Transverse colon (tissue), 4 donors: ENCODE measurements at regions not wholly inside any gene's neighbourhood (a gene's known extent, or its start where the extent isn't known, plus 50 kb on each side); places are given as distances from the start of the nearest gene placed in this dataset.

Experiments
- DNase-seq: peaks from one replicate; pipeline ENCODE4 v3.0.0-alpha.2; 2019
- H3K27ac ChIP-seq, 4 donors: fragments of 200-600 bp; sonication (generic); 2 replicates each; pipeline ENCODE4 v1.5.1; 2016 to 2018; ENCODE audit warnings: inconsistent platforms in 4 of 4
- H3K27me3 ChIP-seq: fragments of 200-600 bp; sonication (generic); 2 replicates; pipeline ENCODE4 v1.5.1; 2017; ENCODE audit warnings: inconsistent platforms
- H3K36me3 ChIP-seq, 4 donors: fragments of 200-600 bp; sonication (generic); 2 replicates each; pipeline ENCODE4 v1.5.1; 2017 to 2019; ENCODE audit warnings: inconsistent platforms in 4 of 4
- H3K4me1 ChIP-seq, 4 donors: fragments of 200-600 bp; sonication (generic); 2 replicates each; pipeline ENCODE4 v1.5.1; 2017 to 2020; ENCODE audit warnings: inconsistent platforms in 4 of 4
- H3K4me3 ChIP-seq, 4 donors: fragments of 200-600 bp; sonication (generic); 1 replicate in 1 of 4; 2 replicates in 3 of 4; pipeline versions ENCODE4 v1.5.1 to v1.6.1; 2017 to 2019; ENCODE audit warnings: inconsistent platforms in 4 of 4
- H3K9me3 ChIP-seq, 2 donors: fragments of 200-600 bp; sonication (generic); 2 replicates each; pipeline ENCODE4 v1.5.1; 2017 to 2019; ENCODE audit warnings: inconsistent platforms in 2 of 2
- CTCF ChIP-seq, 5 experiments: fragments of 200-600 bp in 3 of 5; fragments of 450-650 bp in 2 of 5; sonication (generic) in 3 of 5; IDR thresholded peaks; 1 replicate in 2 of 5; 2 replicates in 3 of 5; pipeline ENCODE4 v1.5.1; 2016 to 2017; ENCODE audit warnings: antibody characterized with exemption in 5 of 5, inconsistent platforms in 3 of 5, mild to moderate bottlenecking in 2 of 5, moderate library complexity in 1 of 5
- EP300 ChIP-seq: sonication (generic); formaldehyde crosslinking; IDR thresholded peaks from one replicate; pipeline ENCODE4 v1.6.1; 2017; ENCODE audit warnings: antibody characterized with exemption, low read depth
- POLR2A ChIP-seq: fragments of 450-650 bp; IDR thresholded peaks from one replicate; pipeline ENCODE4 v1.6.1; 2016; ENCODE audit warnings: antibody characterized with exemption, mild to moderate bottlenecking, moderate library complexity
- POLR2AphosphoS5 ChIP-seq, 3 donors: sonication (generic); formaldehyde crosslinking; IDR thresholded peaks; one replicate each; pipeline ENCODE4 v1.6.1; 2016; ENCODE audit warnings: antibody characterized with exemption in 3 of 3
- WGBS, 2 donors: methylation state at CpG; one replicate each; pipeline ENCODE4 v1.1.5; 2018; ENCODE audit warnings: low coverage in 1 of 2; 5-methylcytosine and 5-hydroxymethylcytosine counted together
- in situ Hi-C, 4 donors: fragments of 200-750 bp; cut with MboI; loops; one replicate each; pipeline versions ENCODE4 v1.15.0 to v1.15.1; 2017; ENCODE audit warnings: low sequenced_read_pairs in 3 of 4, low pct_ligation_motif_present in 1 of 4, low pct_unique_long_range_greater_than_20kb in 1 of 4
- intact Hi-C: fragments of 100-400 bp; cut with DNase I; formaldehyde crosslinking; loops from one replicate; pipeline ENCODE4 v1.15.1; 2023; ENCODE audit warnings: low total_unique reads

DNA sequence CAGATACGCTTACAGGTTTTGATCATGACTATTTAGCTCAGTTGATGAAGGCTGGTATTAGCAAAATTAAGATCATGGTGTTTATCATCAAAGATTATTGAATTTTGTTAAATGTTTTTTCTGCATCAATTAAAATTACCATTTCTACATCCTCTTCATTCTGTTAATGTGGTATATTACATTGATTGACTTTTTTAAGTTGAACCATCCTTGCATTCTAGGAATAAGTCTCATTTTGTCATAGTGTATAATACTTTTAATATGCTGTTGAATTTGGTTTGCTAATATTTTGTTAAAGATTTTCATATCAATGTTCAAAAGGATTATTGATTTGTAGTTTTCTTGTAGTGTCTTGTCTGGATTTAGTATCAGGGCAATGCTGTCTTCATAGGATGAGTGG is 142.4 kb downstream of the LYPLAL1 start:
- TF ChIP-seq EP300 (no peak), POLR2A (no peak), POLR2AphosphoS5 (IDR thresholded peaks at IDR 0.05) (no peak), CTCF (IDR thresholded peaks at IDR 0.05) (no peak)
- H3K27me3 ChIP-seq: no peaks in the 10 kb centered on the region
- intact Hi-C loops (no loop called here), in situ Hi-C loops (no loop called here)
- no peak overlapping the region for H3K4me3 ChIP-seq
- peaks cover 0 to 4% of the 10 kb centered on the region in 2 donors for H3K9me3 ChIP-seq
- H3K27ac ChIP-seq: no peak overlapping the region
- no peaks in the 10 kb centered on the region for H3K36me3 ChIP-seq
- 88 to 94% methylated on average over 1 of the region's 1 CpG for WGBS, 2 donors
- H3K4me1 ChIP-seq: no peaks in the 10 kb centered on the region
- DNase-seq: no peak

- no peaks in the 10 kb centered on the region for H3K4me1 ChIP-seq
- in situ Hi-C loops: no loop called here
- H3K4me3 ChIP-seq: no peak overlapping the region
- H3K27ac ChIP-seq: no peak overlapping the region
- no peaks in the 10 kb centered on the region for H3K27me3 ChIP-seq
- H3K9me3 ChIP-seq: peaks cover 0 to 4% of the 10 kb centered on the region in 2 donors
- TF ChIP-seq POLR2AphosphoS5 (IDR thresholded peaks at IDR 0.05): no peak
- TF ChIP-seq CTCF (IDR thresholded peaks at IDR 0.05): no peak
- TF ChIP-seq EP300: no peak
- TF ChIP-seq POLR2A: no peak
- WGBS, 2 donors: 93 to 95% methylated on average over 2 of the region's 2 CpGs
- no peaks in the 10 kb centered on the region for H3K36me3 ChIP-seq
- DNase-seq: no peak
- intact Hi-C loops: no loop called here
These were observed 140.3 kb downstream of the LYPLAL1 start for GRCh38 chr1:219313961-219314360.

DNA sequence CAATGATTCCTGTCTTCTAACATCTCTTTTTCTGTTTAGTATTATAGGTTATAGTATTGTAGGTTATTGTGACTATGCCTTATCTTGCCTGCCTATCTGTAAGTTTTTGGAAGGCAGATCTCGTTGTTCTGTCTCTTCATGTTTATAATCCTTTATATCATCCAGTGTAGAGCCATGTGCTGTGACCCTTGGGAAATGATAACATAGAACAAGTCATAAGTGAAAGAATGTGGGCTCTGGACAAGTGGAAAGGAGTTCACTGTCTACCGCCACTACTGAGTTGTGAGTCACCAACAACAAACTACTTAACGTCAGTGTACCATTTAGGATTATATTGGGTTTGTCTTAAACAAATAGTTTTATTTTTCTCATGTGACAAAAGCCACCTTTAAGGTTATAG is 139.3 kb downstream of the LYPLAL1 start:
- Histone ChIP-seq H3K4me3 (no peak overlapping the region), H3K27ac (no peak overlapping the region), H3K27me3 (no peaks in the 10 kb centered on the region), H3K36me3 (no peaks in the 10 kb centered on the region), H3K4me1 (no peaks in the 10 kb centered on the region), H3K9me3 (peaks cover 3 to 4% of the 10 kb centered on the region in 2 donors)
- TF ChIP-seq POLR2A (no peak), CTCF (IDR thresholded peaks at IDR 0.05) (no peak), POLR2AphosphoS5 (IDR thresholded peaks at IDR 0.05) (no peak), EP300 (no peak)
- in situ Hi-C loops: no loop called here
- intact Hi-C loops: no loop called here
- no peak for DNase-seq
- 50 to 57% methylated on average over 3 of the region's 3 CpGs for WGBS, 2 donors

GRCh38 chr1:219310181-219310728 is 136.6 kb downstream of the LYPLAL1 start:
- Histone ChIP-seq H3K36me3 (no peaks in the 10 kb centered on the region), H3K4me1 (no peaks in the 10 kb centered on the region), H3K4me3 (no peak overlapping the region), H3K27ac (no peak overlapping the region), H3K9me3 (peaks cover 0 to 3% of the 10 kb centered on the region in 2 donors), H3K27me3 (no peaks in the 10 kb centered on the region)
- no peak for DNase-seq
- in situ Hi-C loops (no loop called here), intact Hi-C loops (no loop called here)
- TF ChIP-seq POLR2A: no peak
- no peak for TF ChIP-seq CTCF (IDR thresholded peaks at IDR 0.05)
- TF ChIP-seq EP300: no peak
- TF ChIP-seq POLR2AphosphoS5 (IDR thresholded peaks at IDR 0.05): no peak
- 0 to 30% methylated on average over 1 of the region's 1 CpG for WGBS, 2 donors
